ENCODE measurements at regions not wholly inside any gene's neighbourhood (a gene's known extent, or its start where the extent isn't known, plus 50 kb on each side); places are given as distances from the start of the nearest gene placed in this dataset.

- no peak overlapping the region for H3K27ac ChIP-seq (replicated peaks; ENCODE audit: low read length)
- peaks cover 0 to 17% of the 10 kb centered on the region in 2 donors for H3K4me1 ChIP-seq (ENCODE audit: control insufficient read depth in 2 of 2, insufficient read depth in 1 of 2, low read depth in 1 of 2, low read length in 2 of 2)
- H3K18ac ChIP-seq (ENCODE audit: low read length): no peak overlapping the region
- no peak overlapping the region for H2BK15ac ChIP-seq (ENCODE audit: low read length)
- H3K23ac ChIP-seq (ENCODE audit: low read depth, low read length, poor library complexity): no peak overlapping the region
- no peak overlapping the region for H2BK120ac ChIP-seq (ENCODE audit: low read depth, low read length)
- H3K14ac ChIP-seq (ENCODE audit: low read length): no peak overlapping the region
- H4K91ac ChIP-seq (ENCODE audit: low read depth, low read length, poor library complexity): no peak overlapping the region
- WGBS, 2 donors (ENCODE audit: extremely low coverage in 2 of 2, insufficient read length in 2 of 2, insufficient replicate concordance in 1 of 2): no CpG with 5 or more reads among the region's 4 CpGs
- H3K79me1 ChIP-seq (ENCODE audit: low read depth, low read length): no peaks in the 10 kb centered on the region
- no peak overlapping the region for H2BK5ac ChIP-seq (ENCODE audit: low read length)
- no peak overlapping the region for H4K8ac ChIP-seq (ENCODE audit: low read depth, low read length)
- no peaks in the 10 kb centered on the region for H3K27me3 ChIP-seq (ENCODE audit: control insufficient read depth in 3 of 3, insufficient read depth in 3 of 3, low read depth in 1 of 3, low read length in 3 of 3)
- H2BK12ac ChIP-seq (ENCODE audit: low read length): peak overlapping the region; percentile 42
- no peaks in the 10 kb centered on the region for H3K9me3 ChIP-seq (replicated peaks in 1 of 2; ENCODE audit: control insufficient read depth in 2 of 2, insufficient read depth in 1 of 2, low read depth in 1 of 2, low read length in 2 of 2)
- no peak for DNase-seq (ENCODE audit: low spot score)
- peak overlapping the region in 1 of 2 donors; percentile 40 for H3K4me3 ChIP-seq (ENCODE audit: low read length in 2 of 2)
- H3K9ac ChIP-seq (ENCODE audit: low read depth, low read length, poor library complexity): no peak overlapping the region
- no peak overlapping the region for H3K4ac ChIP-seq (ENCODE audit: low read length)
- no peak overlapping the region for H2AFZ ChIP-seq (ENCODE audit: low read length)
- no peak overlapping the region for H2AK5ac ChIP-seq (ENCODE audit: low read depth, low read length)
- no peaks in the 10 kb centered on the region for H3K36me3 ChIP-seq (replicated peaks in 1 of 2; ENCODE audit: control insufficient read depth in 2 of 2, insufficient read depth in 2 of 2, low read length in 2 of 2)
- H3K4me2 ChIP-seq (ENCODE audit: insufficient read depth, low read length, poor library complexity, severe bottlenecking): no peak overlapping the region
These were observed 136.0 kb downstream of the UQCRFS1 start for GRCh38 chr19:29076963-29077362.

- DNase-seq (ENCODE audit: low spot score): no peak
- Histone ChIP-seq H2BK5ac (ENCODE audit: low read length) (no peak overlapping the region), H3K14ac (ENCODE audit: low read length) (no peak overlapping the region), H4K8ac (ENCODE audit: low read depth, low read length) (no peak overlapping the region), H3K4ac (ENCODE audit: low read length) (no peak overlapping the region), H3K4me1 (ENCODE audit: control insufficient read depth in 2 of 2, insufficient read depth in 1 of 2, low read depth in 1 of 2, low read length in 2 of 2) (peaks cover 0 to 17% of the 10 kb centered on the region in 2 donors), H3K9me3 (replicated peaks in 1 of 2; ENCODE audit: control insufficient read depth in 2 of 2, insufficient read depth in 1 of 2, low read depth in 1 of 2, low read length in 2 of 2) (no peaks in the 10 kb centered on the region), H3K23ac (ENCODE audit: low read depth, low read length, poor library complexity) (no peak overlapping the region), H2AK5ac (ENCODE audit: low read depth, low read length) (no peak overlapping the region), H2BK12ac (ENCODE audit: low read length) (peak overlapping the region; percentile 31), H2BK120ac (ENCODE audit: low read depth, low read length) (no peak overlapping the region), H3K18ac (ENCODE audit: low read length) (peak overlapping the region; percentile 36), H3K27ac (replicated peaks; ENCODE audit: low read length) (no peak overlapping the region), H3K4me2 (ENCODE audit: insufficient read depth, low read length, poor library complexity, severe bottlenecking) (no peak overlapping the region), H2AFZ (ENCODE audit: low read length) (no peak overlapping the region), H3K4me3 (ENCODE audit: low read length in 2 of 2) (no peak overlapping the region), H3K79me1 (ENCODE audit: low read depth, low read length) (no peaks in the 10 kb centered on the region), H3K36me3 (replicated peaks in 1 of 2; ENCODE audit: control insufficient read depth in 2 of 2, insufficient read depth in 2 of 2, low read length in 2 of 2) (no peaks in the 10 kb centered on the region), H2BK15ac (ENCODE audit: low read length) (no peak overlapping the region), H3K9ac (ENCODE audit: low read depth, low read length, poor library complexity) (no peak overlapping the region), H3K27me3 (ENCODE audit: control insufficient read depth in 3 of 3, insufficient read depth in 3 of 3, low read depth in 1 of 3, low read length in 3 of 3) (no peaks in the 10 kb centered on the region), H4K91ac (ENCODE audit: low read depth, low read length, poor library complexity) (no peak overlapping the region)
- no CpG with 5 or more reads among the region's 4 CpGs for WGBS, 2 donors (ENCODE audit: extremely low coverage in 2 of 2, insufficient read length in 2 of 2, insufficient replicate concordance in 1 of 2)
These were observed 136.8 kb downstream of the UQCRFS1 start for GRCh38 chr19:29076161-29076560.

- Histone ChIP-seq H4K8ac (ENCODE audit: low read depth, low read length) (no peak overlapping the region), H2AK5ac (ENCODE audit: low read depth, low read length) (no peak overlapping the region), H3K9ac (ENCODE audit: low read depth, low read length, poor library complexity) (no peak overlapping the region), H3K79me1 (ENCODE audit: low read depth, low read length) (no peaks in the 10 kb centered on the region), H2BK15ac (ENCODE audit: low read length) (no peak overlapping the region), H2BK5ac (ENCODE audit: low read length) (no peak overlapping the region), H3K23ac (ENCODE audit: low read depth, low read length, poor library complexity) (no peak overlapping the region), H3K36me3 (replicated peaks in 1 of 2; ENCODE audit: control insufficient read depth in 2 of 2, insufficient read depth in 2 of 2, low read length in 2 of 2) (no peaks in the 10 kb centered on the region), H3K14ac (ENCODE audit: low read length) (peak overlapping the region; percentile 25), H3K4me3 (ENCODE audit: low read length in 2 of 2) (no peak overlapping the region), H2AFZ (ENCODE audit: low read length) (no peak overlapping the region), H3K4me2 (ENCODE audit: insufficient read depth, low read length, poor library complexity, severe bottlenecking) (no peak overlapping the region), H3K4me1 (ENCODE audit: control insufficient read depth in 2 of 2, insufficient read depth in 1 of 2, low read depth in 1 of 2, low read length in 2 of 2) (peaks cover 0 to 16% of the 10 kb centered on the region in 2 donors), H2BK120ac (ENCODE audit: low read depth, low read length) (no peak overlapping the region), H4K91ac (ENCODE audit: low read depth, low read length, poor library complexity) (no peak overlapping the region), H3K27ac (replicated peaks; ENCODE audit: low read length) (no peak overlapping the region), H3K27me3 (ENCODE audit: control insufficient read depth in 3 of 3, insufficient read depth in 3 of 3, low read depth in 1 of 3, low read length in 3 of 3) (no peaks in the 10 kb centered on the region), H2BK12ac (ENCODE audit: low read length) (no peak overlapping the region), H3K18ac (ENCODE audit: low read length) (peak overlapping the region; percentile 69), H3K9me3 (replicated peaks in 1 of 2; ENCODE audit: control insufficient read depth in 2 of 2, insufficient read depth in 1 of 2, low read depth in 1 of 2, low read length in 2 of 2) (no peaks in the 10 kb centered on the region), H3K4ac (ENCODE audit: low read length) (no peak overlapping the region)
- no CpG with 5 or more reads among the region's 2 CpGs for WGBS, 2 donors (ENCODE audit: extremely low coverage in 2 of 2, insufficient read length in 2 of 2, insufficient replicate concordance in 1 of 2)
- no peak for DNase-seq (ENCODE audit: low spot score)
These were observed 137.8 kb downstream of the UQCRFS1 start for GRCh38 chr19:29075149-29075548.

- no peak overlapping the region for H2BK12ac ChIP-seq (ENCODE audit: low read length)
- H3K4me2 ChIP-seq (ENCODE audit: insufficient read depth, low read length, poor library complexity, severe bottlenecking): no peak overlapping the region
- H3K9ac ChIP-seq (ENCODE audit: low read depth, low read length, poor library complexity): no peak overlapping the region
- H3K27ac ChIP-seq (replicated peaks; ENCODE audit: low read length): no peak overlapping the region
- no peaks in the 10 kb centered on the region for H3K36me3 ChIP-seq (replicated peaks in 1 of 2; ENCODE audit: control insufficient read depth in 2 of 2, insufficient read depth in 2 of 2, low read length in 2 of 2)
- no peaks in the 10 kb centered on the region for H3K79me1 ChIP-seq (ENCODE audit: low read depth, low read length)
- H2BK15ac ChIP-seq (ENCODE audit: low read length): no peak overlapping the region
- no peak overlapping the region for H3K18ac ChIP-seq (ENCODE audit: low read length)
- no peak overlapping the region for H2BK120ac ChIP-seq (ENCODE audit: low read depth, low read length)
- no peak overlapping the region for H4K8ac ChIP-seq (ENCODE audit: low read depth, low read length)
- H2AK5ac ChIP-seq (ENCODE audit: low read depth, low read length): no peak overlapping the region
- DNase-seq (ENCODE audit: low spot score): no peak
- no peaks in the 10 kb centered on the region for H3K9me3 ChIP-seq (replicated peaks in 1 of 2; ENCODE audit: control insufficient read depth in 2 of 2, insufficient read depth in 1 of 2, low read depth in 1 of 2, low read length in 2 of 2)
- H2AFZ ChIP-seq (ENCODE audit: low read length): no peak overlapping the region
- no peak overlapping the region for H3K4ac ChIP-seq (ENCODE audit: low read length)
- H3K4me1 ChIP-seq (ENCODE audit: control insufficient read depth in 2 of 2, insufficient read depth in 1 of 2, low read depth in 1 of 2, low read length in 2 of 2): peaks cover 0 to 11% of the 10 kb centered on the region in 2 donors
- no CpG with 5 or more reads among the region's 5 CpGs for WGBS, 2 donors (ENCODE audit: extremely low coverage in 2 of 2, insufficient read length in 2 of 2, insufficient replicate concordance in 1 of 2)
- no peak overlapping the region for H3K4me3 ChIP-seq (ENCODE audit: low read length in 2 of 2)
- H3K27me3 ChIP-seq (ENCODE audit: control insufficient read depth in 3 of 3, insufficient read depth in 3 of 3, low read depth in 1 of 3, low read length in 3 of 3): no peaks in the 10 kb centered on the region
- no peak overlapping the region for H3K23ac ChIP-seq (ENCODE audit: low read depth, low read length, poor library complexity)
- no peak overlapping the region for H2BK5ac ChIP-seq (ENCODE audit: low read length)
- no peak overlapping the region for H4K91ac ChIP-seq (ENCODE audit: low read depth, low read length, poor library complexity)
- no peak overlapping the region for H3K14ac ChIP-seq (ENCODE audit: low read length)
These were observed 138.4 kb downstream of the UQCRFS1 start for GRCh38 chr19:29074579-29074978.

Data from neuronal stem cell (in vitro differentiated cells).